Keratinocyte (primary cell): ENCODE measurements at regions not wholly inside any gene's neighbourhood (a gene's known extent, or its start where the extent isn't known, plus 50 kb on each side); places are given as distances from the start of the nearest gene placed in this dataset.

Experiments used
- DNase-seq: peaks from one replicate; pipeline ENCODE4 v3.0.0-alpha.2; 2011; ENCODE audit warnings: low read depth, missing footprints, low spot score
- FAIRE-seq: peaks from 2 replicates; lab custom pipeline; 2011; peaks lifted over from hg19 to GRCh38; lab: Jason Lieb, UNC
- H2AFZ ChIP-seq: 2 replicates; pipeline ENCODE4 v1.6.0; 2012; ENCODE audit warnings: low read length, control low read depth, inconsistent platforms; ENCODE audit not compliant: control insufficient read depth
- H3K27ac ChIP-seq: 2 replicates; pipeline ENCODE4 v1.5.1; 2011; ENCODE audit warnings: low read length; ENCODE audit not compliant: control insufficient read depth, insufficient read depth
- H3K27me3 ChIP-seq: 3 replicates; pipeline ENCODE4 v1.6.0; 2011; ENCODE audit warnings: low read length; ENCODE audit not compliant: control insufficient read depth, insufficient read depth; ENCODE audit errors: extremely low read depth
- H3K36me3 ChIP-seq, 2 experiments: 2 replicates in 1 of 2; 3 replicates in 1 of 2; pipeline ENCODE4 v1.5.1; 2011; ENCODE audit warnings: low read length in 2 of 2, mild to moderate bottlenecking in 1 of 2; ENCODE audit not compliant: control insufficient read depth in 2 of 2, insufficient read depth in 2 of 2; ENCODE audit errors: extremely low read depth in 1 of 2
- H3K4me1 ChIP-seq: 3 replicates; pipeline ENCODE4 v1.5.1; 2011; ENCODE audit warnings: low read length; ENCODE audit not compliant: control insufficient read depth, insufficient read depth; ENCODE audit errors: extremely low read depth
- H3K4me2 ChIP-seq: 3 replicates; pipeline ENCODE4 v1.6.0; 2011; ENCODE audit warnings: low read depth, low read length; ENCODE audit not compliant: control insufficient read depth, insufficient read depth; ENCODE audit errors: extremely low read depth
- H3K4me3 ChIP-seq, 3 experiments: fragments of 200-600 bp in 1 of 3; sonication (generic) in 1 of 3; 2 replicates in 2 of 3; 3 replicates in 1 of 3; pipeline ENCODE4 v1.5.1; 2011 to 2016; ENCODE audit warnings: low read length in 3 of 3, mild to moderate bottlenecking in 3 of 3, control low read depth in 2 of 3, inconsistent platforms in 1 of 3, low read depth in 1 of 3, mixed read lengths in 1 of 3, mixed run types in 1 of 3, moderate library complexity in 1 of 3; ENCODE audit not compliant: control insufficient read depth in 2 of 3, insufficient read depth in 2 of 3; ENCODE audit errors: extremely low read depth in 1 of 3
- H3K79me2 ChIP-seq: 2 replicates; pipeline ENCODE4 v1.6.0; 2012; ENCODE audit warnings: low read length; ENCODE audit not compliant: control insufficient read depth, insufficient read depth
- H3K9ac ChIP-seq: 3 replicates; pipeline ENCODE4 v1.6.0; 2011; ENCODE audit warnings: low read length; ENCODE audit not compliant: control insufficient read depth, insufficient read depth; ENCODE audit errors: extremely low read depth
- H3K9me1 ChIP-seq: 3 replicates; pipeline ENCODE4 v1.6.0; 2011; ENCODE audit warnings: low read length; ENCODE audit not compliant: control insufficient read depth, insufficient read depth; ENCODE audit errors: extremely low read depth
- H3K9me3 ChIP-seq: 2 replicates; pipeline ENCODE4 v1.5.1; 2012; ENCODE audit warnings: low read depth, low read length; ENCODE audit not compliant: control insufficient read depth
- H4K20me1 ChIP-seq: 3 replicates; pipeline ENCODE4 v1.6.0; 2011; ENCODE audit warnings: low read length; ENCODE audit not compliant: control insufficient read depth, insufficient read depth; ENCODE audit errors: extremely low read depth
- EZH2 ChIP-seq: IDR thresholded peaks from one replicate; pipeline ENCODE4 v1.6.1; 2012; ENCODE audit warnings: inconsistent platforms, mild to moderate bottlenecking, low read length, moderate library complexity
- dilution Hi-C: fragments of 300-500 bp; cut with MboI; formaldehyde crosslinking; loops from one replicate; pipeline ENCODE4 v1.7.0; 2020; ENCODE audit warnings: low sequenced_read_pairs; ENCODE audit not compliant: extremely low pct_ligation_motif_present
- TF ChIP-seq, protein P1 (sequence below), 3 experiments: IDR thresholded peaks in 1 of 3; conservative IDR thresholded peaks in 1 of 3; optimal IDR thresholded peaks in 1 of 3; 2 replicates in 2 of 3; 3 replicates in 1 of 3; pipeline versions ENCODE3 to v1.5.1; 2011; ENCODE audit warnings: low read length in 3 of 3, mild to moderate bottlenecking in 3 of 3, moderate library complexity in 2 of 3, control low read depth in 1 of 3, inconsistent platforms in 1 of 3; ENCODE audit not compliant: insufficient read depth in 2 of 3; ENCODE audit errors: extremely low read depth in 1 of 3

DNA sequence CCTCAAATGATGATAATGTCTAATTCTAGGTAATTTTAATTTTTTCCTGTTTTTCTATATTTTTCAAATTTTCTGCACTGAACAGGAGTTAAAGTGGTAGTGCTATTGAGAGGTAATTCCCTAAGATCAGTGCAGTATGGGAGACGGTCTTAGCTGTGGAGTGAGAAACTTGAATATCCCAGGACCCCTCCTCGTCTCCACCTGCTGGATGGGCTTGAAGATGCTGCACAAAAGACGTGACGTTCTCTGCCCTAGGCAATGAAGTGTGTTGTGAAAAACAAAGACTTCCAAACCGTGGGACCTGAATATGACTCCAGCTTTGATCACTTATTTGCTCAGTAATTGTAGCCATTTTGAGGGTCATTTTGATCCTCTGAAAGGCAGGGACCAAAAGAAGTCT, 298.1 kb downstream of the VRK1 start:
- dilution Hi-C loops, result no loop called here
- H4K20me1 ChIP-seq, result no peaks in the 10 kb centered on the region
- FAIRE-seq (no peak), DNase-seq (no peak)
- H3K9me1 ChIP-seq, result no peaks in the 10 kb centered on the region
- H3K4me3 ChIP-seq, result no peak overlapping the region
- no peak overlapping the region for H2AFZ ChIP-seq
- H3K4me2 ChIP-seq, result no peak overlapping the region
- H3K9me3 ChIP-seq, result no peaks in the 10 kb centered on the region
- H3K27me3 ChIP-seq, result no peaks in the 10 kb centered on the region
- TF ChIP-seq EZH2, result no peak
- TF ChIP-seq, protein P1, sequence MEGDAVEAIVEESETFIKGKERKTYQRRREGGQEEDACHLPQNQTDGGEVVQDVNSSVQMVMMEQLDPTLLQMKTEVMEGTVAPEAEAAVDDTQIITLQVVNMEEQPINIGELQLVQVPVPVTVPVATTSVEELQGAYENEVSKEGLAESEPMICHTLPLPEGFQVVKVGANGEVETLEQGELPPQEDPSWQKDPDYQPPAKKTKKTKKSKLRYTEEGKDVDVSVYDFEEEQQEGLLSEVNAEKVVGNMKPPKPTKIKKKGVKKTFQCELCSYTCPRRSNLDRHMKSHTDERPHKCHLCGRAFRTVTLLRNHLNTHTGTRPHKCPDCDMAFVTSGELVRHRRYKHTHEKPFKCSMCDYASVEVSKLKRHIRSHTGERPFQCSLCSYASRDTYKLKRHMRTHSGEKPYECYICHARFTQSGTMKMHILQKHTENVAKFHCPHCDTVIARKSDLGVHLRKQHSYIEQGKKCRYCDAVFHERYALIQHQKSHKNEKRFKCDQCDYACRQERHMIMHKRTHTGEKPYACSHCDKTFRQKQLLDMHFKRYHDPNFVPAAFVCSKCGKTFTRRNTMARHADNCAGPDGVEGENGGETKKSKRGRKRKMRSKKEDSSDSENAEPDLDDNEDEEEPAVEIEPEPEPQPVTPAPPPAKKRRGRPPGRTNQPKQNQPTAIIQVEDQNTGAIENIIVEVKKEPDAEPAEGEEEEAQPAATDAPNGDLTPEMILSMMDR (optimal IDR thresholded peaks at IDR 0.05 in 1 of 3, IDR thresholded peaks at IDR 0.05 in 1 of 3, conservative IDR thresholded peaks at IDR 0.05 in 1 of 3; ENCODE audit: extremely low read depth in 1 of 3, insufficient read depth in 2 of 3, low read length in 3 of 3), result no peak
- no peaks in the 10 kb centered on the region for H3K36me3 ChIP-seq
- no peak overlapping the region for H3K9ac ChIP-seq
- H3K4me1 ChIP-seq, result no peaks in the 10 kb centered on the region
- H3K79me2 ChIP-seq, result no peaks in the 10 kb centered on the region
- H3K27ac ChIP-seq, result no peak overlapping the region

DNA sequence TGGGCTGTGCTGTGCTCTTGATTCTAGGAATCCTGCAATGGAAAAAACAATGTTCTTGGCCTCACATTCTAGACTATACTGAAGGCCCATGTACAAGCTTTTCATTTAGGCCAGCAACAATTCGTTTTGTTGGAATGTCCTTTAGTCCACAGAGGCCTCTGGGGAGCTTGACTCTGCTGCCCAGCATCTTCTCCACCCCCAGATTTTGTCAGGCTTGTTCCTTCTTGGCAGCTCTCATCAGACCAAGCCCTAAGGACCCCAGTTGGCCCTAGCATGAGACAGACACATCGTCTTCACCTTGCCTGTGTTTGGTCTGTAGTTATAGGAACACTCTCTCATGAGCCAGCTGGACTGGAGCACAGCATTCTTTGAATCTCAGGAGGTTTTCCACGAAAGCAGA, 300.1 kb downstream of the VRK1 start:
- FAIRE-seq (no peak), DNase-seq (no peak)
- no peaks in the 10 kb centered on the region for H4K20me1 ChIP-seq
- H3K27me3 ChIP-seq, result no peaks in the 10 kb centered on the region
- H2AFZ ChIP-seq, result no peak overlapping the region
- H3K4me2 ChIP-seq, result no peak overlapping the region
- no peaks in the 10 kb centered on the region for H3K79me2 ChIP-seq
- dilution Hi-C loops, result no loop called here
- TF ChIP-seq EZH2, result no peak
- TF ChIP-seq, protein P1 (optimal IDR thresholded peaks at IDR 0.05 in 1 of 3, IDR thresholded peaks at IDR 0.05 in 1 of 3, conservative IDR thresholded peaks at IDR 0.05 in 1 of 3; ENCODE audit: extremely low read depth in 1 of 3, insufficient read depth in 2 of 3, low read length in 3 of 3), result no peak
- H3K4me1 ChIP-seq, result no peaks in the 10 kb centered on the region
- no peaks in the 10 kb centered on the region for H3K9me1 ChIP-seq
- no peaks in the 10 kb centered on the region for H3K9me3 ChIP-seq
- no peaks in the 10 kb centered on the region for H3K36me3 ChIP-seq
- no peak overlapping the region for H3K27ac ChIP-seq
- no peak overlapping the region for H3K9ac ChIP-seq
- H3K4me3 ChIP-seq, result no peak overlapping the region
